DMS79 treated with DMSO at 0.1 percent for 48 hours (cell line): ENCODE measurements at regions not wholly inside any gene's neighbourhood (a gene's known extent, or its start where the extent isn't known, plus 50 kb on each side); places are given as distances from the start of the nearest gene placed in this dataset.

Source experiments
- DNase-seq: peaks from one replicate; lab custom pipeline; 2025; lab: John Stamatoyannopoulos, UW

- DNase-seq: no peak
Measured at GRCh38 chr5:155068616-155069100, 55.1 kb downstream of the KIF4B start.

GRCh38 chr5:155069961-155070360, 56.4 kb downstream of the KIF4B start:
- no peak for DNase-seq

- DNase-seq: no peak
Measured at GRCh38 chr5:155070781-155071180, 57.2 kb downstream of the KIF4B start.

GRCh38 chr5:155076379-155076778, 62.8 kb downstream of the KIF4B start:
- no peak for DNase-seq

- DNase-seq: no peak
Measured at GRCh38 chr5:155079698-155080097, 66.1 kb downstream of the KIF4B start.

- no peak for DNase-seq
Measured at GRCh38 chr5:155080721-155081120, 67.2 kb downstream of the KIF4B start.

GRCh38 chr5:155081618-155082017, 68.1 kb downstream of the KIF4B start:
- no peak for DNase-seq

- no peak for DNase-seq
Measured at GRCh38 chr5:155082401-155082800, 68.8 kb downstream of the KIF4B start.

- no peak for DNase-seq
Measured at GRCh38 chr5:155085282-155085989, 71.9 kb downstream of the KIF4B start.

- no peak for DNase-seq
Measured at GRCh38 chr5:155087036-155087435, 73.5 kb downstream of the KIF4B start.

- DNase-seq: no peak
Measured at GRCh38 chr5:155088811-155089210, 75.3 kb downstream of the KIF4B start.

- DNase-seq: no peak
Measured at GRCh38 chr5:155089643-155090042, 76.1 kb downstream of the KIF4B start.

GRCh38 chr5:155091063-155091648, 77.6 kb downstream of the KIF4B start:
- DNase-seq: no peak

- DNase-seq: no peak
Measured at GRCh38 chr5:155091768-155092717, 78.5 kb downstream of the KIF4B start.

- no peak for DNase-seq
Measured at GRCh38 chr5:155094455-155094854, 80.9 kb downstream of the KIF4B start.

GRCh38 chr5:155097995-155098394, 84.4 kb downstream of the KIF4B start:
- DNase-seq: no peak

- no peak for DNase-seq
Measured at GRCh38 chr5:155098433-155098832, 84.9 kb downstream of the KIF4B start.

- no peak for DNase-seq
Measured at GRCh38 chr5:155101697-155102096, 88.1 kb downstream of the KIF4B start.

- no peak for DNase-seq
Measured at GRCh38 chr5:155103146-155103545, 89.6 kb downstream of the KIF4B start.

GRCh38 chr5:155104441-155104840, 90.9 kb downstream of the KIF4B start:
- no peak for DNase-seq

GRCh38 chr5:155106221-155106620, 92.7 kb downstream of the KIF4B start:
- DNase-seq: no peak

- no peak for DNase-seq
Measured at GRCh38 chr5:155113888-155114287, 100.3 kb downstream of the KIF4B start.

- no peak for DNase-seq
Measured at GRCh38 chr5:155114655-155115054, 101.1 kb downstream of the KIF4B start.
